ENCODE measurements at regions not wholly inside any gene's neighbourhood (a gene's known extent, or its start where the extent isn't known, plus 50 kb on each side); places are given as distances from the start of the nearest gene placed in this dataset.
A peak's percentile ranks its signal among the peaks of the same experiment; 100 is the strongest.

- no peaks in the 10 kb centered on the region for H3K4me1 Mint-ChIP-seq
- ATAC-seq (ENCODE audit: low read depth in 2 of 2) = no peak
- DNase-seq = no peak
- no peak overlapping the region for H3K27ac Mint-ChIP-seq
- H3K9me3 Mint-ChIP-seq = peaks cover 0 to 3% (median 0%) of the 10 kb centered on the region in 7 donors
- no peak overlapping the region for H3K4me3 Mint-ChIP-seq
- peaks cover 6 to 45% (median 9%) of the 10 kb centered on the region in 3 donors for H3K27me3 Mint-ChIP-seq
- H3K36me3 Mint-ChIP-seq = no peaks in the 10 kb centered on the region
Observed at GRCh38 chr10:71053169-71053895, 159.0 kb upstream of the UNC5B start.

DNA sequence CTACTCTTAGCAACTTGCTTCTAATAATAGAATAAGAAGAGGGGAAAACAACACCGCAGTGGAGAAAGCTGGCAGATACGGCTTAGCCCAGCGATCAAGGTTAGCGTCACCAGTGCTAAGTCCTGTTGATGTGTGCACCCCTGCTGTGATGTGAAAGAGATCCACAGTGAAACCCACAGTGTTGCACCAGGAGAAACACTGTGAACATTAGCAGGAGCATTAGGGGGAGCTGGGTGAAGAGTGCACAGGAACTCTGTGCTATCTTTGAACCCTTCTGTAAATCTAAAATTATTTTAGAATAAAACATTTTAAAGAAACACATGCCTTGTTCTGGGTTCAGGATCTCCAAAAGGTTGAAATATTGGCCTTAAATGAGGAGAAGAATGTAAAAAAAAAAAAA is 154.1 kb upstream of the UNC5B start:
- Mint-ChIP-seq H3K27me3 (peaks cover 0 to 12% (median 7%) of the 10 kb centered on the region in 3 donors), H3K27ac (no peak overlapping the region), H3K4me3 (no peak overlapping the region), H3K36me3 (no peaks in the 10 kb centered on the region), H3K4me1 (no peaks in the 10 kb centered on the region), H3K9me3 (peaks cover 0 to 3% (median 0%) of the 10 kb centered on the region in 7 donors)
- ATAC-seq (ENCODE audit: low read depth in 2 of 2) = no peak
- DNase-seq = no peak

GRCh38 chr10:71059054-71059818 is 153.1 kb upstream of the UNC5B start:
- Mint-ChIP-seq H3K9me3 (peaks cover 0 to 3% (median 0%) of the 10 kb centered on the region in 7 donors), H3K4me1 (no peaks in the 10 kb centered on the region)

DNA sequence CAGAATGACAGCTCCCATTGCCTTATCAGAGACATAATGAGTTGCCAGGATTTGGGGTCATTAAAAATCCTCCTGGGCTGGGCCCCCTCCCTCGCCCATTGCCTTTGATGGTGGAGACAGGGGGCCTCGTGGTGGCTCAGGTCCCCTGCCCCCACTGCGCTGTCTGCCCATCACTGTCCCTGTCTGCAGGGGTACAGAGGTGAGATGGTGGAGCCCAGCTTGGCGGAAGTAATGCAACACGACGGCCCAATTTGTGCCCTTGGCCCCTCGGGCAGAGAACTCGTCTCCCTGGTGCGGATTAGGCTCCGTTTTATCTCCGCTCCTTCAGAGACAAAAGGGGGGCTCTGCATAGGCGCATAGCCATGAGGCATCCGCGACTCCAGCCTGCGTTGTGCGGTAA is 152.4 kb upstream of the UNC5B start:
- Mint-ChIP-seq H3K27me3 (peaks cover 0 to 7% (median 0%) of the 10 kb centered on the region in 3 donors), H3K36me3 (no peaks in the 10 kb centered on the region), H3K9me3 (peaks cover 0 to under 1% (median 0%) of the 10 kb centered on the region in 7 donors), H3K4me1 (no peaks in the 10 kb centered on the region), H3K27ac (no peak overlapping the region), H3K4me3 (no peak overlapping the region)
- ATAC-seq (ENCODE audit: low read depth in 2 of 2) (no peak), DNase-seq (no peak)

More at GRCh38 chr10:71059054-71059818, 153.1 kb upstream of the UNC5B start:
- no peak for DNase-seq
- H3K27me3 Mint-ChIP-seq = peaks cover 0 to 7% (median 4%) of the 10 kb centered on the region in 3 donors
- ATAC-seq (ENCODE audit: low read depth in 2 of 2) = no peak
- no peaks in the 10 kb centered on the region for H3K36me3 Mint-ChIP-seq
- peak overlapping the region in 1 of 8 donors; percentile 6 for H3K4me3 Mint-ChIP-seq
- H3K27ac Mint-ChIP-seq = no peak overlapping the region

GRCh38 chr10:71060476-71061426 is 151.6 kb upstream of the UNC5B start:
- H3K4me1 Mint-ChIP-seq = no peaks in the 10 kb centered on the region
- ATAC-seq (ENCODE audit: low read depth in 2 of 2) (no peak), DNase-seq (no peak)
- no peaks in the 10 kb centered on the region for H3K36me3 Mint-ChIP-seq
- H3K4me3 Mint-ChIP-seq = no peak overlapping the region
- H3K27me3 Mint-ChIP-seq = peaks cover 0 to 7% (median 0%) of the 10 kb centered on the region in 3 donors
- no peaks in the 10 kb centered on the region for H3K9me3 Mint-ChIP-seq
- H3K27ac Mint-ChIP-seq = no peak overlapping the region

GRCh38 chr10:71061472-71061871 is 150.9 kb upstream of the UNC5B start:
- H3K36me3 Mint-ChIP-seq = no peaks in the 10 kb centered on the region
- H3K4me1 Mint-ChIP-seq = no peaks in the 10 kb centered on the region
- no peak overlapping the region for H3K4me3 Mint-ChIP-seq
- no peak for ATAC-seq (ENCODE audit: low read depth in 2 of 2)
- H3K9me3 Mint-ChIP-seq = no peaks in the 10 kb centered on the region
- peaks cover 0 to 7% (median 0%) of the 10 kb centered on the region in 3 donors for H3K27me3 Mint-ChIP-seq
- no peak overlapping the region for H3K27ac Mint-ChIP-seq
- no peak for DNase-seq

GRCh38 chr10:71062156-71062555 is 150.2 kb upstream of the UNC5B start:
- Mint-ChIP-seq H3K4me3 (no peak overlapping the region), H3K9me3 (no peaks in the 10 kb centered on the region), H3K27me3 (peaks cover 0 to 7% (median 0%) of the 10 kb centered on the region in 3 donors), H3K36me3 (no peaks in the 10 kb centered on the region), H3K27ac (no peak overlapping the region), H3K4me1 (no peaks in the 10 kb centered on the region)
- no peak for DNase-seq
- no peak for ATAC-seq (ENCODE audit: low read depth in 2 of 2)

DNA sequence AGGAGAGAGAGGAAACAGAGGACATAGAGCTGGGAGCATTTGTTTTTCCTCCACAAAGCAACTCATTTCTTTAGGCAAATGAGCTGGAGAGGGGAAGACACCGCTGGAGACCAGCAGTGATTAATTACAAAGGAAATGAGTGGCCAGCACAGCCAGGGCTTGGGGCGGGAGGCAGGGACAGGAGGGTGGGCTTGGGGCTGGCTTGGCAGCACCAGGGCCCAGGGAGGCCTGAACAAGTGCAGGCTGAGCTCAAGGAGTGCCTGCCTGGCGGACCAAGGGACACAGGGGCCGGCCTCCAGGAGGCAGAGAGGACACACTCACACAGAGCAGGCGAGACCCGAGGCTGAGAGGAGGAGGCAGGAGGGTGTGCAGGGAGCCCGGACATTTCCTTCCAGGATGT is 149.0 kb upstream of the UNC5B start:
- H3K36me3 Mint-ChIP-seq = no peaks in the 10 kb centered on the region
- H3K27ac Mint-ChIP-seq = peak overlapping the region in 1 of 6 donors; percentile 13
- H3K9me3 Mint-ChIP-seq = no peaks in the 10 kb centered on the region
- DNase-seq (no peak), ATAC-seq (ENCODE audit: low read depth in 2 of 2) (no peak)
- no peak overlapping the region for H3K4me3 Mint-ChIP-seq
- peaks cover 0 to 7% (median 0%) of the 10 kb centered on the region in 3 donors for H3K27me3 Mint-ChIP-seq
- H3K4me1 Mint-ChIP-seq = no peaks in the 10 kb centered on the region

DNA sequence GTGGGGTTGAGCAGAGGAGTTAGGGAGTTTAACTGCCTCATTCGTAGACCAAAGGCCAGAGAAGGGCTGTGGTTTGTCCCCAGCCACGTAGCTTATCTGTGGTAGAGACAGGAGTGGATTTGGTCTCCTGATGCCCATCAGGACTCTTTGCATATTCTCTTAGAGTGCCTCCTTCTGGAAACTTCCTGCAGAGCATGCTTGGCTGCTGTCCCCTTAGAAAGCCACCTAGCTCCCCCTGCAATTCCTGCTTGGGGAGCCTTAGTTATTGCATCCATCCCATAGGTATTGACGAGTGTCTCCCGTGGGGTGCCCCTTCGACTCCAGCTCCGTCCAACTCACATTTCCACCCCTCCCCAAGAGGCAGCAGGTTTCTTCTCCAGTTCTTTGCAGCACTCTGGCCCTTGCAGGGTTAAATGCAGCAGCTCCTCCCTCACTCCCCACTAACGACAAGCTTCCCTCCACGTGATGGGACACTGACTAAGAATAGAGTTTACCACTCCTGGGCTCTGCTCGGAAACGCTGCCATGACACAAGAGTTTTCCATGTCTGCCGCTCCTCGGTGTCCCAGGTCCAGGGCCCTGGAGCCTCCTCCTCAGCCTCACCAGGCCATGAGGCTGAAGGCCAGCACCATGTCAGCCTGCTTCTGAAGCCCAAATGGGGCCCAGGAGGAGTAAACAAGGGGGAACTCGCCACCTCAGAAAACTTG is 147.8 kb upstream of the UNC5B start:
- H3K4me3 Mint-ChIP-seq = no peak overlapping the region
- ATAC-seq (ENCODE audit: low read depth in 2 of 2) = no peak
- H3K9me3 Mint-ChIP-seq = no peaks in the 10 kb centered on the region
- H3K27ac Mint-ChIP-seq = no peak overlapping the region
- H3K27me3 Mint-ChIP-seq = peaks cover 0 to 7% (median 0%) of the 10 kb centered on the region in 3 donors
- H3K36me3 Mint-ChIP-seq = no peaks in the 10 kb centered on the region
- no peaks in the 10 kb centered on the region for H3K4me1 Mint-ChIP-seq
- no peak for DNase-seq

- Mint-ChIP-seq H3K27ac (no peak overlapping the region), H3K4me3 (no peak overlapping the region), H3K9me3 (no peaks in the 10 kb centered on the region), H3K36me3 (no peaks in the 10 kb centered on the region), H3K27me3 (peaks cover 0 to 4% (median 0%) of the 10 kb centered on the region in 3 donors), H3K4me1 (no peaks in the 10 kb centered on the region)
- DNase-seq = no peak
- no peak for ATAC-seq (ENCODE audit: low read depth in 2 of 2)
Observed at GRCh38 chr10:71065659-71066058, 146.7 kb upstream of the UNC5B start.

DNA sequence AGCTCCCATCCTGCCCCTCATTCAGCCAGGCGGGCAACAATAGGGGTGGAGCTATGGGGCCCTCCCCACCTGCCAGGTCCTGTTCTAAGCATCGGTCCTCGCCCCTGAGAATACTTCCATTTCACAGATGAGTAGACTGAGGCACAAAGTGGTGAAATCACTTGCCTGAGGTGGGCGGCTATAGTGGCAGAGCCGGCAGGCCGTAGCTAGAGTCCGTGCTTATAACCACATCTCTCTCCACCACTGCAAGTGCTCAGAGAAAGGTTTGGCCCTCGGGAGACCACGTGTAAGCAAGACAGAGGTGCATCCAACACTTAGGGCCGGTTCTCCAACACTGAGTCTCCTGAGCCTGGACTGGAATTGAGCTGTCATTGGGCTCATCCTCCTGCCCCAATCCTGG is 145.8 kb upstream of the UNC5B start:
- Mint-ChIP-seq H3K4me3 (no peak overlapping the region), H3K4me1 (no peaks in the 10 kb centered on the region), H3K9me3 (no peaks in the 10 kb centered on the region), H3K27ac (no peak overlapping the region), H3K36me3 (no peaks in the 10 kb centered on the region), H3K27me3 (peaks cover 4 to 7% (median 4%) of the 10 kb centered on the region in 3 donors)
- ATAC-seq (ENCODE audit: low read depth in 2 of 2) (no peak), DNase-seq (no peak)

DNA sequence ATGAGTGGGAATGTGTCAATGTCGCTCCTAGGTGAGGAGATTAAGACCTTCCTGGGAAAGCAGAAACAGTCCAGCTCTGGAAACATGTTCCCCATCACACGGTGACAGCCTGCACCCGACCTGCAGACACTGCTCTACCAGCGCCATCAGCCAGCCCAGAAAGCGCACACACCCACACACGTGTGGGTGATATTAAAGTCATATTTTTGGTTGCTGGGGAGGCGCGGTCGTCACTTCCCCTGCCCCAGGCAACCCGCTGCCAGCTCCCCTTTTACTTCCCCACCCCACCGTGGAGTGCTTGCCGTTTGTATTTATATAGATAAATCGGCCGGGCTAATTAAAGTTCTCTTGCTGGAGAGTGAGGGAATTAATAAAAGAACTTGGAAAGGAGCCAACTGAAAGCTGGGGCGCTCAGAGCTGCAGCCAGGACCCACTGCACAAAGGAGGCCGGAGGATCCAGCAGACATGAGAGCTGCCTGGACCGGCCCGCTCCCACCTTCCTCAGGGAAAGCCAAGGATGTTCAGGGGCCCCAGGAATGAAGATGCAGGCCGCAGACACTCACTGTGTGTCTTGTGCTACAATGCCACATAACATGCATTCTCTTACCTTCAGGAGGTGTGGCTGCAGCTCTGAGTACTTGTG is 145.2 kb upstream of the UNC5B start:
- H3K27ac Mint-ChIP-seq = no peak overlapping the region
- H3K4me3 Mint-ChIP-seq = no peak overlapping the region
- H3K27me3 Mint-ChIP-seq = peaks cover 4 to 13% (median 10%) of the 10 kb centered on the region in 3 donors
- no peaks in the 10 kb centered on the region for H3K36me3 Mint-ChIP-seq
- DNase-seq = no peak
- ATAC-seq (ENCODE audit: low read depth in 2 of 2) = no peak
- no peaks in the 10 kb centered on the region for H3K9me3 Mint-ChIP-seq
- H3K4me1 Mint-ChIP-seq = no peaks in the 10 kb centered on the region
